ENCODE measurements at regions not wholly inside any gene's neighbourhood (a gene's known extent, or its start where the extent isn't known, plus 50 kb on each side); places are given as distances from the start of the nearest gene placed in this dataset.

GRCh38 chr7:21140622-21141021, 287.3 kb upstream of the SP4 start:
- intact Hi-C loops (cut with micrococcal nuclease): no loop called here

GRCh38 chr7:21141476-21141875, 286.4 kb upstream of the SP4 start:
- intact Hi-C loops (cut with micrococcal nuclease): no loop called here

- intact Hi-C loops (cut with micrococcal nuclease): no loop called here
Measured at GRCh38 chr7:21142081-21142480, 285.8 kb upstream of the SP4 start.

- intact Hi-C loops (cut with micrococcal nuclease): no loop called here
Measured at GRCh38 chr7:21146642-21147423, 281.1 kb upstream of the SP4 start.

GRCh38 chr7:21149809-21150208, 278.1 kb upstream of the SP4 start:
- intact Hi-C loops (cut with micrococcal nuclease): no loop called here

- intact Hi-C loops (cut with micrococcal nuclease): no loop called here
Measured at GRCh38 chr7:21154614-21155013, 273.3 kb upstream of the SP4 start.

- intact Hi-C loops (cut with micrococcal nuclease): no loop called here
Measured at GRCh38 chr7:21159506-21159905, 268.4 kb upstream of the SP4 start.

GRCh38 chr7:21160401-21160800, 267.5 kb upstream of the SP4 start:
- intact Hi-C loops (cut with micrococcal nuclease): no loop called here

GRCh38 chr7:21167942-21168341, 259.9 kb upstream of the SP4 start:
- intact Hi-C loops (cut with micrococcal nuclease): no loop called here

- intact Hi-C loops (cut with micrococcal nuclease): no loop called here
Measured at GRCh38 chr7:21169667-21170580, 258.0 kb upstream of the SP4 start.

GRCh38 chr7:21172800-21173199, 255.1 kb upstream of the SP4 start:
- intact Hi-C loops (cut with micrococcal nuclease): no loop called here

- intact Hi-C loops (cut with micrococcal nuclease): no loop called here
Measured at GRCh38 chr7:21173436-21173835, 254.4 kb upstream of the SP4 start.

- intact Hi-C loops (cut with micrococcal nuclease): no loop called here
Measured at GRCh38 chr7:21175714-21176113, 252.2 kb upstream of the SP4 start.

GRCh38 chr7:21184942-21185652, 242.8 kb upstream of the SP4 start:
- intact Hi-C loops (cut with micrococcal nuclease): no loop called here

GRCh38 chr7:21185653-21186265, 242.1 kb upstream of the SP4 start:
- intact Hi-C loops (cut with micrococcal nuclease): no loop called here

- intact Hi-C loops (cut with micrococcal nuclease): no loop called here
Measured at GRCh38 chr7:21191321-21192073, 236.4 kb upstream of the SP4 start.

- intact Hi-C loops (cut with micrococcal nuclease): no loop called here
Measured at GRCh38 chr7:21192657-21193056, 235.2 kb upstream of the SP4 start.

- intact Hi-C loops (cut with micrococcal nuclease): no loop called here
Measured at GRCh38 chr7:21193895-21194294, 234.0 kb upstream of the SP4 start.

- intact Hi-C loops (cut with micrococcal nuclease): no loop called here
Measured at GRCh38 chr7:21194936-21195335, 232.9 kb upstream of the SP4 start.

- intact Hi-C loops (cut with micrococcal nuclease): no loop called here
Measured at GRCh38 chr7:21198921-21199320, 229.0 kb upstream of the SP4 start.

GRCh38 chr7:21200503-21200902, 227.4 kb upstream of the SP4 start:
- intact Hi-C loops (cut with micrococcal nuclease): no loop called here
